ENCODE measurements at regions not wholly inside any gene's neighbourhood (a gene's known extent, or its start where the extent isn't known, plus 50 kb on each side); places are given as distances from the start of the nearest gene placed in this dataset.

DNA sequence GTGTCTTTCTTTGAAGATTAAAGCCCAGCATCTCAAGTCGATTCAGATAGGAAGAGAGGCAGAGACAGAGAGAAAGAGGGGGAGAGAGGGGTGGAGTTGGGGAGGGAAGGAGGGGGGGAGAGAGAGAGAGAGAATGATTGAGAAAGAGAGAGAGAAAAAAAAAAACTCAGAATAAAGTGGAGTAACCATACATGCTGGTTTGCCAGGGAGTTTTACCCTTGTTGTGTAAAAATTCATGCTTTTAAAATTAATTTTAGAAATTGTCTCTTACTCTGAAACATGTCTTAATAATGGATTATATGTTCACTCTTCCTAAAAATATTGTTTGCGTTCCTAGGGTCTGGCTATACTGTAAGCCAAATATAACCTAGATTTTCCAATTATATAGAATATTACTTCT, 908.5 kb downstream of the DSC3 start:
- TF ChIP-seq, protein P1, sequence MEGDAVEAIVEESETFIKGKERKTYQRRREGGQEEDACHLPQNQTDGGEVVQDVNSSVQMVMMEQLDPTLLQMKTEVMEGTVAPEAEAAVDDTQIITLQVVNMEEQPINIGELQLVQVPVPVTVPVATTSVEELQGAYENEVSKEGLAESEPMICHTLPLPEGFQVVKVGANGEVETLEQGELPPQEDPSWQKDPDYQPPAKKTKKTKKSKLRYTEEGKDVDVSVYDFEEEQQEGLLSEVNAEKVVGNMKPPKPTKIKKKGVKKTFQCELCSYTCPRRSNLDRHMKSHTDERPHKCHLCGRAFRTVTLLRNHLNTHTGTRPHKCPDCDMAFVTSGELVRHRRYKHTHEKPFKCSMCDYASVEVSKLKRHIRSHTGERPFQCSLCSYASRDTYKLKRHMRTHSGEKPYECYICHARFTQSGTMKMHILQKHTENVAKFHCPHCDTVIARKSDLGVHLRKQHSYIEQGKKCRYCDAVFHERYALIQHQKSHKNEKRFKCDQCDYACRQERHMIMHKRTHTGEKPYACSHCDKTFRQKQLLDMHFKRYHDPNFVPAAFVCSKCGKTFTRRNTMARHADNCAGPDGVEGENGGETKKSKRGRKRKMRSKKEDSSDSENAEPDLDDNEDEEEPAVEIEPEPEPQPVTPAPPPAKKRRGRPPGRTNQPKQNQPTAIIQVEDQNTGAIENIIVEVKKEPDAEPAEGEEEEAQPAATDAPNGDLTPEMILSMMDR (optimal IDR thresholded peaks at IDR 0.05 in 1 of 3, IDR thresholded peaks at IDR 0.05 in 1 of 3, conservative IDR thresholded peaks at IDR 0.05 in 1 of 3; ENCODE audit: extremely low read depth in 1 of 3, insufficient read depth in 2 of 3, low read length in 3 of 3): no peak
- no peak for TF ChIP-seq EZH2 (IDR thresholded peaks at IDR 0.05; ENCODE audit: low read length)

All from keratinocyte (primary cell).